H9 (cell line): ENCODE measurements at regions not wholly inside any gene's neighbourhood (a gene's known extent, or its start where the extent isn't known, plus 50 kb on each side); places are given as distances from the start of the nearest gene placed in this dataset.

Experiments used
- DNase-seq: peaks from one replicate; pipeline ENCODE4 v3.0.0-alpha.2; 2017
- H2AFZ ChIP-seq: one replicate; pipeline ENCODE4 v1.6.1; 2013; ENCODE audit warnings: mild to moderate bottlenecking, low read length, control low read depth, moderate library complexity
- H2AK5ac ChIP-seq: 2 replicates; pipeline ENCODE4 v1.6.1; 2013; ENCODE audit warnings: low read length, control low read depth, mixed read lengths; ENCODE audit not compliant: insufficient read length
- H2BK120ac ChIP-seq: one replicate; pipeline ENCODE4 v1.6.1; 2013; ENCODE audit warnings: low read depth, mild to moderate bottlenecking, low read length, control low read depth, inconsistent platforms; ENCODE audit not compliant: poor library complexity, severe bottlenecking
- H2BK12ac ChIP-seq: 2 replicates; pipeline ENCODE4 v1.6.1; 2013; ENCODE audit warnings: low read length, control low read depth, mixed read lengths, low read depth; ENCODE audit not compliant: insufficient read length
- H2BK15ac ChIP-seq: 2 replicates; pipeline ENCODE4 v1.6.1; 2013; ENCODE audit warnings: low read depth, low read length, control low read depth
- H2BK20ac ChIP-seq: one replicate; pipeline ENCODE4 v1.6.1; 2013; ENCODE audit warnings: low read depth, mild to moderate bottlenecking, low read length, control low read depth, inconsistent platforms; ENCODE audit not compliant: poor library complexity, severe bottlenecking
- H2BK5ac ChIP-seq: 2 replicates; pipeline ENCODE4 v1.6.1; 2013; ENCODE audit warnings: low read length, control low read depth, mixed read lengths; ENCODE audit not compliant: insufficient read length
- H3K14ac ChIP-seq: 2 replicates; pipeline ENCODE4 v1.6.1; 2013; ENCODE audit warnings: low read length, control low read depth; ENCODE audit not compliant: insufficient read depth
- H3K18ac ChIP-seq: 2 replicates; pipeline ENCODE4 v1.6.1; 2013; ENCODE audit warnings: low read depth, mild to moderate bottlenecking, mixed read lengths, low read length, control low read depth; ENCODE audit not compliant: insufficient read length
- H3K23ac ChIP-seq: 2 replicates; pipeline ENCODE4 v1.6.1; 2013; ENCODE audit warnings: low read length, control low read depth, mixed read lengths, low read depth; ENCODE audit not compliant: insufficient read length
- H3K23me2 ChIP-seq: 2 replicates; pipeline ENCODE4 v1.6.1; 2013; ENCODE audit warnings: low read depth, mild to moderate bottlenecking, mixed read lengths, low read length, control low read depth; ENCODE audit not compliant: insufficient read length, poor library complexity, severe bottlenecking
- H3K27ac ChIP-seq: 2 replicates; pipeline ENCODE4 v1.5.1; 2013; ENCODE audit warnings: low read length, control low read depth, mixed read lengths, low read depth; ENCODE audit not compliant: insufficient read length
- H3K27me3 ChIP-seq: 2 replicates; pipeline ENCODE4 v1.6.1; 2013; ENCODE audit warnings: low read length, control low read depth, inconsistent platforms; ENCODE audit not compliant: insufficient read depth
- H3K4ac ChIP-seq: 2 replicates; pipeline ENCODE4 v1.6.1; 2013; ENCODE audit warnings: low read depth, mild to moderate bottlenecking, control low read depth, inconsistent platforms, low read length, moderate library complexity
- H3K4me1 ChIP-seq: 2 replicates; pipeline ENCODE4 v1.6.1; 2013; ENCODE audit warnings: low read length, control low read depth, inconsistent platforms; ENCODE audit not compliant: insufficient read depth
- H3K4me2 ChIP-seq: 2 replicates; pipeline ENCODE4 v1.6.1; 2013; ENCODE audit warnings: low read length, control low read depth, mixed read lengths; ENCODE audit not compliant: insufficient read length, insufficient read depth
- H3K56ac ChIP-seq: 2 replicates; pipeline ENCODE4 v1.6.1; 2013; ENCODE audit warnings: low read depth, mild to moderate bottlenecking, mixed read lengths, low read length, control low read depth; ENCODE audit not compliant: insufficient read length
- H3K79me1 ChIP-seq: 2 replicates; pipeline ENCODE4 v1.6.1; 2013; ENCODE audit warnings: low read depth, mild to moderate bottlenecking, moderate library complexity, low read length, control low read depth, inconsistent platforms; ENCODE audit not compliant: insufficient read depth, poor library complexity, severe bottlenecking
- H3K79me2 ChIP-seq: 2 replicates; pipeline ENCODE4 v1.6.1; 2013; ENCODE audit warnings: low read length, control low read depth, inconsistent platforms; ENCODE audit not compliant: insufficient read depth
- H3K9ac ChIP-seq: 2 replicates; pipeline ENCODE4 v1.6.1; 2013; ENCODE audit warnings: low read length, control low read depth, mixed read lengths; ENCODE audit not compliant: insufficient read length; ENCODE audit errors: extremely low read depth
- H3K9me3 ChIP-seq: one replicate; pipeline ENCODE4 v1.6.1; 2013; ENCODE audit warnings: low read depth, low read length, inconsistent platforms; ENCODE audit not compliant: control insufficient read depth
- H3T11ph ChIP-seq: one replicate; pipeline ENCODE4 v1.6.1; 2013; ENCODE audit warnings: mild to moderate bottlenecking, low read length, control low read depth, inconsistent platforms
- H4K20me1 ChIP-seq: one replicate; pipeline ENCODE4 v1.6.1; 2013; ENCODE audit not compliant: control insufficient read depth, insufficient read length, insufficient read depth
- H4K5ac ChIP-seq: 2 replicates; pipeline ENCODE4 v1.6.1; 2013; ENCODE audit warnings: low read depth, mild to moderate bottlenecking, mixed read lengths, low read length, control low read depth; ENCODE audit not compliant: insufficient read length
- H4K8ac ChIP-seq: replicated peaks from 2 replicates; pipeline ENCODE4 v1.6.1; 2013; ENCODE audit warnings: low read length, control low read depth, mixed read lengths, low read depth; ENCODE audit not compliant: insufficient read length
- H4K91ac ChIP-seq: 2 replicates; pipeline ENCODE4 v1.6.1; 2013; ENCODE audit warnings: low read depth, mild to moderate bottlenecking, moderate library complexity, mixed read lengths, low read length, control low read depth; ENCODE audit not compliant: insufficient read length
- H3K27ac Mint-ChIP-seq, 3 experiments: 2 replicates in 2 of 3; 3 replicates in 1 of 3; pipeline ENCODE4 v1.8.0; 2020 to 2021; ENCODE audit warnings: mixed read lengths in 3 of 3, mild to moderate bottlenecking in 1 of 3, moderate library complexity in 1 of 3
- H3K27me3 Mint-ChIP-seq: 2 replicates; pipeline ENCODE4 v1.8.0; 2021; ENCODE audit warnings: low read depth, mild to moderate bottlenecking, moderate library complexity, mixed read lengths
- H3K36me3 Mint-ChIP-seq, 3 experiments: 2 replicates in 2 of 3; 3 replicates in 1 of 3; pipeline ENCODE4 v1.8.0; 2020 to 2021; ENCODE audit warnings: low read depth in 3 of 3, mixed read lengths in 3 of 3; ENCODE audit not compliant: insufficient read depth in 1 of 3
- H3K4me1 Mint-ChIP-seq, 2 experiments: 2 replicates each; pipeline ENCODE4 v1.8.0; 2020; ENCODE audit warnings: mixed read lengths in 2 of 2
- H3K4me3 Mint-ChIP-seq, 2 experiments: 2 replicates in 1 of 2; 3 replicates in 1 of 2; pipeline ENCODE4 v1.8.0; 2020 to 2021; ENCODE audit warnings: mild to moderate bottlenecking in 2 of 2, mixed read lengths in 2 of 2, moderate library complexity in 1 of 2
- H3K9me3 Mint-ChIP-seq, 2 experiments: 2 replicates in 1 of 2; 3 replicates in 1 of 2; pipeline ENCODE4 v1.8.0; 2020; ENCODE audit warnings: mild to moderate bottlenecking in 2 of 2, mixed read lengths in 2 of 2, moderate library complexity in 1 of 2
- CTCF ChIP-seq: fragments of 200-600 bp; sonication (generic); conservative IDR thresholded peaks from 3 replicates; pipeline ENCODE4 v1.8.0; 2021; ENCODE audit warnings: antibody characterized with exemption, mild to moderate bottlenecking
- WGBS: extraction: QIAGEN DNeasy Blood & Tissue Kit; methylation state at CpG from one replicate; pipeline ENCODE4 v1.1.7; 2013; ENCODE audit warnings: missing lambda C conversion rate, low lambda C conversion rate, mixed read lengths; ENCODE audit not compliant: insufficient read length; ENCODE audit errors: extremely low coverage; 5-methylcytosine and 5-hydroxymethylcytosine counted together

GRCh38 chr5:8727396-8727795 lies 818.5 kb downstream of the SEMA5A start:
- H3K4me1 ChIP-seq = no peaks in the 10 kb centered on the region
- Mint-ChIP-seq H3K27ac (no peak overlapping the region), H3K9me3 (peaks cover 18 to 21% of the 10 kb centered on the region in 2 experiments), H3K4me1 (no peaks in the 10 kb centered on the region), H3K4me3 (no peak overlapping the region), H3K27me3 (no peaks in the 10 kb centered on the region), H3K36me3 (peaks cover 6 to 16% (median 9%) of the 10 kb centered on the region in 3 experiments)
- no peak overlapping the region for H4K5ac ChIP-seq
- H4K8ac ChIP-seq = no peak overlapping the region
- H3K18ac ChIP-seq = no peak overlapping the region
- no peak overlapping the region for H3K4me2 ChIP-seq
- H3K23me2 ChIP-seq = no peaks in the 10 kb centered on the region
- WGBS = no CpG with 5 or more reads among the region's 4 CpGs
- TF ChIP-seq CTCF = no peak
- H3K9me3 ChIP-seq = no peaks in the 10 kb centered on the region
- H3K27me3 ChIP-seq = no peaks in the 10 kb centered on the region
- no peaks in the 10 kb centered on the region for H3K79me1 ChIP-seq
- no peak overlapping the region for H3K14ac ChIP-seq
- H3K56ac ChIP-seq = no peak overlapping the region
- H2BK120ac ChIP-seq = no peak overlapping the region
- no peak overlapping the region for H2BK20ac ChIP-seq
- no peak overlapping the region for H2BK5ac ChIP-seq
- H4K20me1 ChIP-seq = no peaks in the 10 kb centered on the region
- H3K79me2 ChIP-seq = no peaks in the 10 kb centered on the region
- H3K27ac ChIP-seq = no peak overlapping the region
- H2AK5ac ChIP-seq = no peak overlapping the region
- no peak overlapping the region for H3T11ph ChIP-seq
- H2BK12ac ChIP-seq = no peak overlapping the region
- no peak overlapping the region for H3K4ac ChIP-seq
- H3K9ac ChIP-seq = no peak overlapping the region
- H2AFZ ChIP-seq = no peak overlapping the region
- H2BK15ac ChIP-seq = no peak overlapping the region
- H3K23ac ChIP-seq = no peak overlapping the region
- DNase-seq = no peak
- H4K91ac ChIP-seq = no peak overlapping the region
